ENCODE measurements at regions not wholly inside any gene's neighbourhood (a gene's known extent, or its start where the extent isn't known, plus 50 kb on each side); places are given as distances from the start of the nearest gene placed in this dataset.

DNA sequence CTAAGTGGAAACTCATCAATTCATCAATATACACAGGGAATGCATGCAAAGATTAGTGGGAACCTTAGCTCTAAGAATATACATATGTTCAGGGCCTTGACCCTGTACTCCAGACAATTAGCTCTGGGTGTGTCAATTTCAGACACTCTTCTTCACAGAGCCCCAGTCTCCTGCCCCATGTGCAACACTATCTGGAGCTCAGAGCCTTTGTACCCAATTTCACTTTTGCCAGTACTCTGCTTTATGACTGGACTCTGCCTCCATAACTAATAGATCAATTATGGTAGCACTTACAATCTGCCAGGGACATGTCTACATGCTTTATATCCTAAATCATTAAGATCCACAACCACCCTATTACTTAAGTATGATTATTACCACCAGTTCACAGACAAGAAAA is 152.5 kb upstream of the PLEKHG7 start:
- no peak for TF ChIP-seq GATA2 (IDR thresholded peaks at IDR 0.05; ENCODE audit: low read depth, low read length)
- TF ChIP-seq GATA3 (IDR thresholded peaks at IDR 0.05; ENCODE audit: low read depth, low read length): no peak
